Activated CD8-positive, alpha-beta T cell treated with anti-CD3 and anti-CD28 coated beads for 36 hours (primary cell): ENCODE measurements at regions not wholly inside any gene's neighbourhood (a gene's known extent, or its start where the extent isn't known, plus 50 kb on each side); places are given as distances from the start of the nearest gene placed in this dataset.

Experiments used
- ATAC-seq: fragments of 200-7000 bp; cut with Tn5 transposase; one replicate; pipeline ENCODE4 v1.10.0; 2021; ENCODE audit warnings: mild to moderate bottlenecking, moderate library complexity
- CTCF ChIA-PET: fragments of 350-600 bp; sonication (Branson Sonifier 250); formaldehyde crosslinking; loops from one replicate; lab custom pipeline; 2021; ENCODE audit warnings: antibody characterized with exemption; lab: Charles Lee
- POLR2A ChIA-PET: fragments of 350-600 bp; sonication (Branson Sonifier 250); formaldehyde crosslinking; loops from one replicate; lab custom pipeline; 2021; ENCODE audit warnings: antibody characterized with exemption; lab: Charles Lee
- DNase-seq: peaks from one replicate; pipeline ENCODE4 v3.0.0-alpha.2; 2020
- H3K27ac Mint-ChIP-seq: one replicate; pipeline ENCODE4 v1.8.0; 2021; ENCODE audit warnings: mild to moderate bottlenecking, mixed read lengths
- H3K27me3 Mint-ChIP-seq: one replicate; pipeline ENCODE4 v1.8.0; 2021; ENCODE audit warnings: mixed read lengths
- H3K36me3 Mint-ChIP-seq: one replicate; pipeline ENCODE4 v1.8.0; 2021; ENCODE audit warnings: low read depth, mixed read lengths
- H3K4me1 Mint-ChIP-seq: one replicate; pipeline ENCODE4 v1.8.0; 2021; ENCODE audit warnings: low read depth, mixed read lengths
- H3K4me3 Mint-ChIP-seq: one replicate; pipeline ENCODE4 v1.8.0; 2021; ENCODE audit warnings: mild to moderate bottlenecking, moderate library complexity, mixed read lengths
- H3K9me3 Mint-ChIP-seq: one replicate; pipeline ENCODE4 v1.8.0; 2021; ENCODE audit warnings: mixed read lengths
- intact Hi-C: fragments of 100-400 bp; cut with micrococcal nuclease; formaldehyde crosslinking; loops from one replicate; pipeline ENCODE4 v1.10.0; 2022
- TF ChIP-seq, protein P1 (sequence below): fragments of 200-600 bp; IDR thresholded peaks from one replicate; pipeline ENCODE4 v1.8.0; 2022; ENCODE audit warnings: antibody characterized with exemption, mild to moderate bottlenecking

DNA sequence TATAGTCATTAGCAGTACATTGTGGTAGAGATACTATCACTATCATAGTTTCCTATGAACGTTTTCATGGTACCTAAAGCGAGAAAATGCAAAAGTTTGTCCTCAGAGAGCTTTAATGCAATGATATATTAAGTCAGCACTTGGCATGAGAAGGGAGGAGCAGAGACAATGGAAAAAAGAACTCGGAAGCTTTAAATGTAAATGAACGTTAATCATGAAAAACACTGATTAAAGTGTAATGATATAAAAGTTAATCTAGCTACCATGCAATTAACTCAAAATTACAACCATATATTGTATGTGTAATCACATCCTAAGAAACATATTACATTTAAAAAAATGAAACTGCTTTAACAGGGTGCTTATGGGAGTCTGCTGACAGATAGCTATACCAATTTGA lies 282.7 kb downstream of the HDGFL1 start:
- TF ChIP-seq, protein P1, sequence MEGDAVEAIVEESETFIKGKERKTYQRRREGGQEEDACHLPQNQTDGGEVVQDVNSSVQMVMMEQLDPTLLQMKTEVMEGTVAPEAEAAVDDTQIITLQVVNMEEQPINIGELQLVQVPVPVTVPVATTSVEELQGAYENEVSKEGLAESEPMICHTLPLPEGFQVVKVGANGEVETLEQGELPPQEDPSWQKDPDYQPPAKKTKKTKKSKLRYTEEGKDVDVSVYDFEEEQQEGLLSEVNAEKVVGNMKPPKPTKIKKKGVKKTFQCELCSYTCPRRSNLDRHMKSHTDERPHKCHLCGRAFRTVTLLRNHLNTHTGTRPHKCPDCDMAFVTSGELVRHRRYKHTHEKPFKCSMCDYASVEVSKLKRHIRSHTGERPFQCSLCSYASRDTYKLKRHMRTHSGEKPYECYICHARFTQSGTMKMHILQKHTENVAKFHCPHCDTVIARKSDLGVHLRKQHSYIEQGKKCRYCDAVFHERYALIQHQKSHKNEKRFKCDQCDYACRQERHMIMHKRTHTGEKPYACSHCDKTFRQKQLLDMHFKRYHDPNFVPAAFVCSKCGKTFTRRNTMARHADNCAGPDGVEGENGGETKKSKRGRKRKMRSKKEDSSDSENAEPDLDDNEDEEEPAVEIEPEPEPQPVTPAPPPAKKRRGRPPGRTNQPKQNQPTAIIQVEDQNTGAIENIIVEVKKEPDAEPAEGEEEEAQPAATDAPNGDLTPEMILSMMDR = no peak
- Mint-ChIP-seq H3K27ac (no peak overlapping the region), H3K4me1 (no peaks in the 10 kb centered on the region), H3K9me3 (no peaks in the 10 kb centered on the region), H3K27me3 (no peaks in the 10 kb centered on the region), H3K4me3 (no peak overlapping the region), H3K36me3 (no peaks in the 10 kb centered on the region)
- intact Hi-C loops = no loop called here
- POLR2A ChIA-PET = interaction anchor here (0.6 kb wide), 1 partner anchor 846 kb away, joined by 3 read pairs; no protein-coding TSS in a partner anchor
- no peak for ATAC-seq
- DNase-seq = no peak
- CTCF ChIA-PET = no interaction called here

DNA sequence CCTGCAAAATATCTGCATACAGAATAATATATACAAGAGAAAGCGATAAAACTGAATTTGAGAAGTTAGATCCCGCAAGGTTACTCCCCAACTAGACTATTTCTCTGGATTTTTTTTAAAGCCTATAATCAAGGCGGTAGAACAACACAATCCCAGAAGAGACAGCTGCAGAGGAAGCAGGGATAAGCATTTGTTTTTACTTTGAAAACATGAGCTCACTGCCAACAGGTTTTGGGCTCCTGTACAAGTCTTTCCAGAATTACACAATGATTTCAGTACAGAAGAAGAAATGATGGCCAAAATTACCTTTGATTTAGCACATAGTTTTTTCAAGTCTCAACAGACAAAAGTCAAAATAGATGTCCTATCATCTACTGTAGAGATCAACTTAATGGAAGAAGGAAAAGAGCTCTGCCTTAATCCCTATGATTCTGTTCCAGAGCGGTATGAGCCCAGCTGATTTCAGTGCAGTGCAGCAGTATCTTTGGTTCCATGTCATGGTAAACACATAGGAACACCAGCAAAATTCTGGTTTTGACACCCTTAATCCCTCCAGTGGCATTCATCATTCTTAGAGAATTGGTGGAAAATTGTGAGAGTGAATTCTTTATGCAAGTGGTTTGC lies 304.3 kb downstream of the HDGFL1 start:
- no peak for ATAC-seq
- POLR2A ChIA-PET = no interaction called here
- intact Hi-C loops = no loop called here
- no peaks in the 10 kb centered on the region for H3K36me3 Mint-ChIP-seq
- TF ChIP-seq, protein P1 = no peak
- no peak for DNase-seq
- H3K4me1 Mint-ChIP-seq = no peaks in the 10 kb centered on the region
- H3K27me3 Mint-ChIP-seq = no peaks in the 10 kb centered on the region
- no peak overlapping the region for H3K27ac Mint-ChIP-seq
- no peak overlapping the region for H3K4me3 Mint-ChIP-seq
- H3K9me3 Mint-ChIP-seq = peaks cover 2% of the 10 kb centered on the region
- CTCF ChIA-PET = no interaction called here

DNA sequence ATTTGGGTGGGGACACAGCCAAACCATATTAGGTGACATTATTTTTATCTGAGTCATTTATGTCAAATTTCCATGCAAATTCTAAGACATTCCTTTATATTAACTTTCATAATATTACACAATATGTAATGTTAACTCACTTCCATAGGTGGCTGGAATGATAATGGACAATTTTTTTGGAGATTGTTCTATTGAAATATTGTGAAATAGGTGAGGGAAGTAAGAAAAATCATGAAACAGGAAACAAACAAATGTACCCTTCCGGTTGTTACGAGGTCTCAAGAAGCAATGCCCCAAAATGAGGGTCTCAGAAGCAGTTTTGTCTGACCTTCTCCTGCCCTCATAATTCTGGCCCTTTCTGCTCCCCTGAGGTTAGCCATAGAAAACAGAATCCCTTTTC lies 306.5 kb downstream of the HDGFL1 start:
- no peaks in the 10 kb centered on the region for H3K27me3 Mint-ChIP-seq
- H3K4me1 Mint-ChIP-seq = no peaks in the 10 kb centered on the region
- POLR2A ChIA-PET = no interaction called here
- no peaks in the 10 kb centered on the region for H3K9me3 Mint-ChIP-seq
- TF ChIP-seq, protein P1 = no peak
- H3K4me3 Mint-ChIP-seq = no peak overlapping the region
- CTCF ChIA-PET = no interaction called here
- no peak for ATAC-seq
- no peaks in the 10 kb centered on the region for H3K36me3 Mint-ChIP-seq
- no peak overlapping the region for H3K27ac Mint-ChIP-seq
- no peak for DNase-seq
- intact Hi-C loops = no loop called here

DNA sequence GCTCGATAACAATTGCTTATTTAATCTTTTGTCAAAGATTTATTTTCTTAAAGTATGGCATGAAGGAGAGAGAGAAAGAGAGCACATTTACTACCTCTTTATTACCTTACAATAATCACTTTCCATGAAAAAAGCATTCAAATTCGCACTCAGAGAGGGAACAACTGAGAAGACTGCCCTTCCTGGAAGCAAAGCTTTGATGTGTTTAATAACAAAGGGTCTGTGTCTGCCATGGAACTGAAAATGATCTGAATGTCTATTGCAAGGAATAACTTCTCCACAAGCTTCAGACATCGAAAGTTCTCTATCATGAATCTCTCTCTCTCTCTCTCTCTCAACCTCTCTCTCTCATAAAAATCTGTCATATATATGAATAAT lies 308.9 kb downstream of the HDGFL1 start:
- H3K27ac Mint-ChIP-seq = no peak overlapping the region
- no peaks in the 10 kb centered on the region for H3K9me3 Mint-ChIP-seq
- no peaks in the 10 kb centered on the region for H3K4me1 Mint-ChIP-seq
- DNase-seq (no peak), ATAC-seq (no peak)
- TF ChIP-seq, protein P1 = no peak
- no peaks in the 10 kb centered on the region for H3K27me3 Mint-ChIP-seq
- H3K36me3 Mint-ChIP-seq = no peaks in the 10 kb centered on the region
- intact Hi-C loops = no loop called here
- no peak overlapping the region for H3K4me3 Mint-ChIP-seq
- ChIA-PET CTCF (no interaction called here), POLR2A (no interaction called here)

DNA sequence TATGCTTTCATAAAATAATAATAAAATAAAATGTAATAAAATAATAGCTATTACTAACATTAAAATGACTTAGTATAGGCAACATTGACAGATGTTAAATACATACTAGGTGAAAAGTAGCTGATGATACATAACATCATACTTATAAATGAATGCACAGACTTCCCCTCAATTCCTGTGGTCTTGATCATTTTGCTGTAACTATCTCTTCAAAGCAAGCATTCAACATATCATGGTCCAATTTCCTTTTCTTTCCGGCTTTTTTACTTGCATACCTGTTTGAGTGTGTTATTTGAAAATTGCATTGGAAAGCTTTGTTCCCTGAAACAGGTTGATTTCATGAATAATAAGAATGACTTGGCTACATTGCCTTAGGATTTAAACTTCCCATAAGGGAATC lies 309.3 kb downstream of the HDGFL1 start:
- TF ChIP-seq, protein P1 = no peak
- ATAC-seq = no peak
- intact Hi-C loops = no loop called here
- Mint-ChIP-seq H3K27me3 (peaks cover under 1% of the 10 kb centered on the region), H3K9me3 (no peaks in the 10 kb centered on the region), H3K4me3 (no peak overlapping the region), H3K27ac (no peak overlapping the region), H3K36me3 (no peaks in the 10 kb centered on the region), H3K4me1 (no peaks in the 10 kb centered on the region)
- DNase-seq = no peak
- ChIA-PET CTCF (no interaction called here), POLR2A (no interaction called here)
